Kasumi-1 (cell line): ENCODE measurements at regions not wholly inside any gene's neighbourhood (a gene's known extent, or its start where the extent isn't known, plus 50 kb on each side); places are given as distances from the start of the nearest gene placed in this dataset.
A peak's percentile ranks its signal among the peaks of the same experiment; 100 is the strongest.
"Not testable (repeated sequence)": the region's sequence is repeated elsewhere in the genome, so short reads cannot be mapped to it uniquely, and the experiment has no call there.

Experiments used
- DNase-seq, 2 experiments: peaks; one replicate each; lab custom pipeline; 2025; lab: John Stamatoyannopoulos, UW

DNA sequence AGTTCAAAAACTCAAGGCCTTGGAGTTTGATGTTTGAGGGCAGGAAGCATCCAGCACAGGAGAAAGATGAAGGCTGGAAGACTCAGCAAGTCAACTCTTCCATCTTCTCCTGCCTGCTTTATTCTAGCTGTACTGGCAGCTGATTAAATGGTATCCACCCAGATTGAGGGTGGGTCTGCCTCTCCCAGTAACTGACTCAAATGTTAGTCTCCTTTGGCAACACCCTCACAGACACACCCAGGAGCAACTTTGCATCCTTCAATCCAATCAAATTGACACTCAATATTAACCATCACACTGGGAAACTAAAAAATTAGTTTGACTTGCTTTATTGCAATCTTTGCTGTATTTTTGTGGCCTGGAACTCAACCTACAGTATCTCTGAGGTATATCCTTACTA is 230.5 kb upstream of the TARS1 start:
- DNase-seq: not testable (repeated sequence)

DNA sequence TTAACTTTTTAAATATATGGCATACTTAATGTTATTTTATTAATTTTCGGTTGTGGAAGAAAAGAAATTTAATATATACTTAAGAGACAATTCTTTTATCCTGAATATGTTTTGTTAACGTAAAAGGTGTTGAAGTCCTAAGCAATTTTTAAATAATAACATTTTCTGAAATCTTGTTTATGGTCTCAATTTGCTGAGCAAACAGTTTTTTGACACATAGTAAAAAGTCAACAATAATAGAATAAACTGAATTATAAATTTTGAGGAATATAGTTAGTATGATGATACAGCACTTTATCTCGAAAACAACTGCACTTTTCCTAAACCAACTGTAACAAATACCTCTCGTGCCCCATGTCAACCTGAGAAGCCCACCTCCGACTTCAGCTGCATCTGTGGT is 229.8 kb upstream of the TARS1 start:
- no peak for DNase-seq

DNA sequence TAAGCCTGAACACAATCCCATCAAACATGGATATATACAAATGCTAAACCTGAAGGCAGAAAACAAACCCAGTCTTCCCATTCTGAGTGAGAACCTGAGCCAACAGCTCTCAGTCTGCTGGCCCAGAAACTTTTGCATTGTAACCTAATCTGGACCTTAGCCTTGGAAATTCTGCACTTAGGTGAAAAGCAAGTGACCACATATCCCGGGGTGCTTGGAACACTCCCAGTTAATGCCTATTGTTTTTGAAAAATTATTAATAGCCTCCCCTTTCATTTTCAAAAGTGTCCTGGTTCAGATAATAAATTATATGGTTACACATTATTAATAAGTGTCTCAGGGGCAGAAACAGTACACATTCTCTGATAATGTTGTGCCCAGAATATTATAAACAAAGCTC is 228.3 kb upstream of the TARS1 start:
- no peak for DNase-seq

DNA sequence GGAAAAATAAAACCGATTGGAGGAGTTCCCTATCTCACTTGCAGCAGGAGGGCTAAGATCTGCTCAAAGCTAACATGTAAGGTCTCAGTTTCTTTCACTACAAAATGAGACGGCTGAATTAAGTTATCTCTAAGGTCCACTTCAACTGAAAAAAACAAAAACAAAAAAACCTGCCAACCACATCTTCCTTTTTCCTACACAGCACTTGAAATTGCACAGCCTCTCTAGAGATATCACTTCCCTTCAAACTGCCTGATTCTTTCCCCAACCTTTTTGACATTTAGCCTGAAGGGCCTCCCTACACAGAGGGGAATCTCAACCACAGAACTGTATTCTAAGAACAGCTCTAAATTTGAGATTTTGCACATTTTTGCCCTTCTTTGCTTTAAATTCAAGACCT is 227.9 kb upstream of the TARS1 start:
- DNase-seq: peak; percentile 68

DNA sequence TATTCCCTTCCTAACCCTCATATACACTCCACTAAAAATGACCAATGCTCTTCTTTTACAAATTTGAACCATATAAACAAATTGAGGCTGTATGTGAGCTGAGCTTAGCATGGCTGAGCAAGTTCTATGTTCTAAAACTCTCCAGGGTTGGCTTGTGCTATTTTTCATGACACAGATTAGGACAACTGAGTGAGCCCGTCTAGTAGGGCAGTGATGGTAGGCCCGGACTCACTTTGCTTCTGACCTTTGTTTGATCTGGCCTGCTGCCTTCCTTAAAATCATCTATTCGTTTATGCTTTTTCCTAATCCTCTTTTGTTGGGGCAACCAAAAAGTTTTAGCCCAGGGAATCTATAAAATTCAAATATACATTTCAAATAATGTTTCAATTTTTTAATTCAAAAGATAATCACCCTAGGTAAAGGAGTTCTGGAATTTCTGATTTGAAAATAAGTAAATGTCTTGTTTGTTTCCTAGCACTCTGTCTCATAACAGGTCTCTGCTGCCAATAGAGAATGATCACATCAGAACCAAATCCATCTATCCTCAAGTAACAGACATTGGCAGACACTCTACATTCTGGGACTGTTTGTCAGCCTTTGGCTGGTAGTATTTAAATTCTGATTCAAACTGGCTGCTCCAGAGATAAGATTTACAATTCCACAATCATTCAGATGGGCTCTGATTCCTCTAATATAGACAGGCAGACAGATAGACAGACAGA is 217.0 kb upstream of the TARS1 start:
- DNase-seq: no peak

DNA sequence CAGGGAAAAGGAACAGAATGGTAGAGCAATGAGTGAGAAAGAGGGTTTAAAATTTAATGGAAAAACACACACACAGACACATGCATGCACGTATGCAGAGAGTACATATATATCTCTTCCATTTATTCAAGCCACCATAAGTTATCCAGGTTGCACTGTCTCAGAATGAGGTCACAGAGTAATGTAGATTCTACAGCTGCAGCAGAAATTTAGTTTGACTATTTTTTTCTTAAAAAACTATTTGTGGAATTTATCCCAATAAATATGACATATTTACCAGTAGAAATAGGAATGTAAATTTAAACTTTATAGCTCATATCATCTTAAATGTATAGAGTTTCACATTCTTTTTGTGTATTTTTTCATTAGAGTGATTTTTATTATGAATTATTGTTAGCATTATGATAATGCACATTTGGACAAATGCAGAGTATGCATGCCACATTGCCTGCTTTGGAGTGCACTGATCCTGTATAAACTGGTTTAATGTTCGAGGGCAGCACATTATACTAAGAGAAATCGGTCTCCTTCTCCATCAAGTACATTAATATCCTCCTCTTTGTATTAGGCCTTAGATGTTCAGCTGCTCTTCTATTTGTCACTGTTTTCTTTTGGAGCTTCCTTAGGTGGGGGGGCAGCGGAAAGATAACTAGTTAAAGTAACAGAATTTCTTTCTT is 216.3 kb upstream of the TARS1 start:
- DNase-seq: no peak

DNA sequence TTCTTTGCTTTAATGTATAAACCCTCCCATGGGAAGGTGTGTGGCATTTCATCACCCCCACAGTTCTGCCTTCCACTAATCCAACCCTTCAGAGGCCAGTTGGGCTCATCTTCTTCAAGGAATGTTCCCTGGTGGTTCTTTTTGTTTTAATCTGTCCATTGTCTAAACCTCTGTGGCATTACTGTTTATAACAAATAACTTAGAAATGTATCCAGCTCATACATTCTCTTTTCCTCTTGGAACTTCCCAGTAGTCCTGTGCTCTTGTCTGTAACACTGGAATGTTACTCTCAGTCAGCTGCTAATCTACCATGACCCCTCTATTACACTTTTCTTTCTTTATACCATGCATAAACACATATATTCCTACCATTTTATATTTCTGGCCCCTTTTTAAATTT is 213.5 kb upstream of the TARS1 start:
- no peak for DNase-seq

DNA sequence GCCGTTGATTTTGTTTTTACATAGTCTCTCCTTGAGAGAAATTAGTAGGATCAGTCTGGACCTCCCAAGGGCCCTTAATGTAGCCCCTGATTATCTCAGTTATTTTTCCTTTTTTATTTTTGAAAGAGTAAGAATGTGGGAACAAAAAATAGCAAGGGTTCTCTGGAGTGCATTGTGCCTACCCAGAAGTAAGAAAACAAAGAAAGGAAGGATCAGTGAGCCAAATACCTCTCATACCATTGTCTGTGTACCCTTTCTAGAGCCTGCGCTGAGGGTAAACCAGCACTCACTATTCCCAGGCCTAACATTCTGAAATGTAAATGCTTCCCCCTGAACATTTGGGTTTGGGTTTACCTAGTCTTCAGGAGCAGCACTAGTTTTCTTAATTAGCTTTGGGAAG is 213.0 kb upstream of the TARS1 start:
- DNase-seq: no peak

DNA sequence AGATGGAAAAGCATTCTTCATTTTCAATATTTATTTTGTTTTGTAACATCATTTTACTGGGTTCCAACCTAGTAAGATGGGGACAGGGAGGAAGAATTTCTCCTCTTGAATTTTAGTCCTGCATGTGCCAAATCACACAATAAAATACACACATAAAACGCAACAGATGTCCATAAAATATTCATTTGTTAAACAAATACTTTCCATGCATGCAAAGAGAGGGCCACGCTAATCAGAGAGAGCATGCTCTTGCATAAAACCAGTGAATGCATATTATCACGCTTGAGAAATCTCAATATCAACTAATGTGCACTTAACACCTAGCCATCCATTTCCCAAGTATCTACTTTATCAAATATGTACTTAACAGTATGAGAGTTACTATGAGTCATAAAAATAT is 212.6 kb upstream of the TARS1 start:
- DNase-seq: no peak

DNA sequence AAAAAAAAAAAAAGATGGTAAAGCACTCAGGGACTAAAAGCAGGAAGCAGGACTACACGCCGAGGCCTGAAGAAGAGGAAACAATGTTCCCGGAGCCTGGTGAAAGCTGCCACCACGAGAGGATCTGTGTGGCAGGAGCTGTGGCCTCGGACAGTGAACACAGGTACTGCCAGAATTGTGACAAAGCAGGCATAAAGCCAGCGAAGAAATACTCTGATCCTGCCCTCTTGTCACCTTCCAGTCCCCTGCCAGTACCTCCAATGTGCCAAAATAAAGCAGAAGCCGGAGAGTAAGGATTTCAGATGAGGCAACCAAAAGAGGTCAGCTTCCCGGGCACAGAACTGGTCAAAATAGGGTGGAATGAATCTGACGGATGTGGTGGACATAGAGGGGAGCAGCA is 211.5 kb upstream of the TARS1 start:
- peak in 1 of 2 experiments; percentile 10 for DNase-seq

DNA sequence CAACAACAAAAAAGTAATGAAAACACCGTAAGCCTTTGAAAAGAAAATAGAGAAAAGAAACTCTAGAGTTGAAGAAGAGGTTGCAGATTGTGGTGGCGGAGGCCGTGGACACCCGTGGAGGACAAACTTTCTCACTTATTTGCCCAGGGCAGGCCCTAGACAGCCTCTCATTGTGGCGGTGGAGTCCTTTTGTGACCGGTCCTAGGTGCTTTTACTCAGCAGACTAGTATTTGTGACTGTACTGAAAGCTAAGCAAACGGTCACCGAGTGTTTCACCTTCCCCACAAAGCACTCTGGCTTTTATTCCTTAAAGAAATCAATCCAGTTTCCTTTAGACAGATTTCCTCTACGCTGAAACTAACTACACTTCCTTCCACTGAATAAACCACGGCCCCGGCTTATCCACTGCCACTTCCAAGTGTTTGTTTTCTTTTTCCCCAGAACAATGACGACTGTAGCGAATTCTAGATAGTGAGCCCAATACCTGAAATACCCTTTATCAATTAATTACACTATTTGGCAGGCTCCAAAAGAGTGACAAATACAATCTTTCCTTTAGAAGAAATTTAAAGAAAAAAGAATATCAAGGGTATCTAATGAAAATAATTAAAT is 210.2 kb upstream of the TARS1 start:
- no peak for DNase-seq

DNA sequence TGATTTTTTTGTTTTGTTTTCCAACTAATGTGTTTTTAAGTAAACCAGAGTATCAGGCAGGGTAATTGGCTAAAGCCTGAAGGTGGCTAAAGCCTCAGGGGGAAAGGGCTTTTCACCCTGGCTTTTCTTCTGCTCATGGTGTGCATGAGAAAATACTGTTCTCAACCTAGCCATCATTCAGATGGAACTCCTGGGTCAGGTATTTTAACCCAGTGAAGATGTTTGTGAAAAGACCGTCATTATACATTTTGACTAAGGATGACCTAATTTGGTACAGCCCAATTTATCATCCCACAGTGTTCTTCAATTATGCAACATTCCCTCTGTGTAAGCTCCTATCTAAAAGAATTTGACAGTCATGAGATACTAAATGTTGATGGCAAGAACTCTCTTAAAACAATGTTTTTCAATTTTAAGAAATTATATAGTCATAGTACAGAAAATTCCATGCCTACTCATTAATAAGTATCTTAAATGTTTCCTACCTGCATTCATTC is 209.5 kb upstream of the TARS1 start:
- no peak for DNase-seq

DNA sequence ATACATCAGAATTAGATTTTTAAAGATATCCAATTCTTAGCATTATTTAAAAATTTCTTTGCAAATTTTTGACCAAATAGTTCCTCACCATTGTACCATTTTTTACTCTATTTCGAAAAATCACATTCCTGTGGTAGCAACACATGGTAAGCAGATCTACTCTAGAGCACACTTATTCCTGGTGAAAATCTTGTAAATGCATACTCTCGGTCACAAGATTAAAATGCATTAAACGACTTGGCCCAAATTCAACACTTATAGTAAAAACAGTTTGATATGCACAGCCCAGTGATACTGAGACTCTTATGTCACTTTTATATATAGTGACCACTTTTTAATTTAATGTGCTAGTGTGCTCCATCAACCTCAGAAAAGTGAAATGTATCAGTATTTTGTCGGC is 208.8 kb upstream of the TARS1 start:
- no peak for DNase-seq

DNA sequence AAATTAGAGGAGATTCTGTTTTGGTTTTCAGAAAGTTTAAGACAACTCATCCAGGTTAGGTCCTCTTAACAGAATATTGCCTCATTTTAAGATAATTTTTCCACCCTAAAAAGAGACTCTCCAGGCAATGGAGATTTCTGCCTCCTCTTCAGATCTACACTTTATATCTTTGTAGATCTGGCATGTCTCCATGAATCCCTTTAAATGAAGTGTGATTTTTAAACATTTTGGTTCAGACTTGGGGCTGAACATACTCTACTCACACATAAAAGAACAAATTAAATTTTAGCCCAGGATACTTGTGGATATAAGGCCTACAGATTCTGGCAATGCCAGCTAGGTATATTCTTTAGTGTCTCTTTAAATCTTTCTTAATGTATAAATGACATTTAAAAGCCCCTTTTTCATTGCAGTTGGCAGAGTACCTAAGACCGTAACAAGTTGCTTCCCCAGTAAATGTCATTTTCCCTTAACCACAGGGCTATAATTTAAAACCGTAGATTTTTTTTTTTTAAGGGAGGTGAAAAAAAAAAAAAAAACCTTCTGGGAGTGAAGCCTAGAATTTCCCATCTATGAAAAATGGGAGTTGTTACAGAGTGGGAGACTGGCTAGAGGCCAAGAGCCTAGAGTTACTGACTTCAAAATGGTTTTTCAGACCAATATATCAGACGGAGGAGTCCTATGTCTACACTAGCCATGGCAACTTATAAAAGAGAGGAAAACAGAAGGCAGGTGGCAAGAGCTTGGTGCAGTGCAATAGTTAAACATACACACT is 207.8 kb upstream of the TARS1 start:
- DNase-seq: no peak

DNA sequence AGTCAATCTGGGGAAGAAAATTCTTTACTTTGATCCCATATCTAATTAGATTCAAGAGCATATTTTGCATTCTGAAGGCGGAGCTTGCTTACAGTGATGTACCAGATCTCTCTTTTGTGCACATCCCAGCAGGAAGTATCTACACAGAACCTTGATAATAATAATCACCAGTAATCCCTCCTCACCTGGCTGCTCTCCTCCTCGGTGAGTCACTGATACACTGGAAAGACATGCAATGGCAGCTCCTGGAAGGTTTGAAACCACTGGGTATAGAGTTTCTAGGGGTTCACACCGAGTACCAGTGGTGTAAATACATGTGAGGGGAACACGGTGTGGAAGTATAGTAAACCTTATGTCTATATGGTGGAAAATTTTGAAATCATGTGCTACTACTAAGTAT is 205.5 kb upstream of the TARS1 start:
- no peak for DNase-seq

DNA sequence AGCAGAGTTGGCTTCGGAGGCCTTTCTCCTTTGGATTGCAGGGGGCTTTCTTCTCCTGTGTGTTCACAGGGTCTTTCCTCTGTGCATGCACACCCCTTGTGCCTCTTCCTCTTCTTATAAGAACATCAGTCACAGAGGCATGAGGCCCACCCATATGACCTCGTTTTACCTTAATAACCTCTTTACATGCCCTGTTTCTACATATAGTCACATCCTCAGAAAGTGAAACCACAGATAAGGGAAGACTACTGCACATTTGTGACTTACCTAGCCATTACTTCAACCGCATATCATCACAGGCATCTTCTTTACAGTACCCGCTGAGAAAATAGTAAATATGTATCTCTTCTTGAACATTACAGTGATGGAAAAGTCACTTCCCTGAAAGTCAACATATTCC is 204.9 kb upstream of the TARS1 start:
- no peak for DNase-seq

DNA sequence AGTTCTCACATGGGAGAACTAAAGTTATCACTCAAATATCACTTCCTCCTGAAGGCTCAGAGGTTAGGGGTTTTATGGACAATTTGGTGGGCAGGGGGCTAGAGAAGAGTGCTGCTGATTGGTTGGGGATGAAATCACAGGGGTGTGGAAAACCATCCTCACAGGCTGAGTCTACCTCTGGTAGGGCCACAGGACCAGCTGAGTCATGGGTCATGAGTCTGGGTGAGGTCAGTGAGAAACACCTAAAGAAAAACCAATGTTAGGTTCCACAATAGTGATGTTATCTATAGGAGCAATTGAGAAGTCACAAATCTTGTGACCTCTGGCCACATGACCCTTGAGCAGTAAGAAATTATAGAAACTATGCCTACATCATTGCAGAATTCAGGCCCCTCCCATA is 203.3 kb upstream of the TARS1 start:
- no peak for DNase-seq

DNA sequence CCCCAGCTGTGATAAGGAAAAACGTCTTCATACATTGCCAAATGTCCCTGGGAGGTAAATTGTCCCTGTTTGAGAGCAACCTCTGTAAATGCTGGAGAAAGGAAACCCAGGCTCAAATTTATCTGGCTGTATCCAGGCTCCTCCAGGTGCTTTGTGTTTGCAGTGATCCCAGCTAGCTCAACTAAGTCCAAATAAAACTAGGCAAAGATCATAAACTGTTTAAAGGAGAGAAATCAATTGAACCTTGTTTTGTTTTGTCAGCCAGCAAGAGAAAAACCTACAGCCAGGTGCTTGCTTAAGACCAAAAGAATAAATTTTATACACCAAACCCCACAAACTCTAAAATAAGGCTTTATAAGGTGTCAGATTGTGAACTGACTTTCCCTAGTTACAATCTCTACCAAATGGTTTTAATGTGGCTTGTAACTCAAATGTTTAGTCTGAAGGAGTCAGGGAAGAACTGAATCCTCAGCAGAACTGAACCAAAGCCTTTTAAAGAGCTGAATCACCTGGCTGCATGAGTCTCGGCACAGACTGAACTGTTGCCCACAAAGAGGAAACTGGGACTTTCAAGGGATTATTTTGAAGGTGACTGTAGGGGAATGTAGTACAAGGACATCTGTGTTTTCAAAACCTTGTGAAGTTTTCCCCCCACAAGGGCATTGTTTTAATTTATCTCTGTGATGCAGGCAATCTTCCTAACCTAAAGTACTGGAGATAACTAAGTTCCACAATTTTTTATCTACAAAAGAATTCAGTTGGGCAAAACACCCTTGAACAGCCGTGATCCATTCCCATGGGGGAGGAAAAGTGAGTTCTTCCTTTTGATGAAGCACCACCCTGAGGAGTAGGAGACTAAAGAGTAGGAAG is 201.7 kb upstream of the TARS1 start:
- DNase-seq: no peak

DNA sequence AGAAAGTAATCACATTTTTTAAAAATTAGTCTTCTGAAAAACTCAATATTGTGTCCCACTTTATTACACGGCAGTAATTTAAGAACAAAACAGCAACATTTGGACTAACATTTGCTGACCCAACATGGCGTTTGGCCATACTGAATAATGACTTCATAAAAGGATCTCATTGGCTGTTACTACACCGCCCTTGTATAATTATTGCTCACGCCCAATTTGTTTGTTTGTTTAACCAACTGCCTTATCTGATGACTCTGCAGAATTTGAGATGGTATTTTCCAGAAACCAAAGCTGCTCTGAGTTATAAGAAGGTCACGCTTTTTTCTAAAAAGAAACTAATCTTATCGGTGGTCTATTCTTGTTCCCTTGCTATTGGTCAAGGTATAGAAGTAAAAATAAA is 200.2 kb upstream of the TARS1 start:
- no peak for DNase-seq

DNA sequence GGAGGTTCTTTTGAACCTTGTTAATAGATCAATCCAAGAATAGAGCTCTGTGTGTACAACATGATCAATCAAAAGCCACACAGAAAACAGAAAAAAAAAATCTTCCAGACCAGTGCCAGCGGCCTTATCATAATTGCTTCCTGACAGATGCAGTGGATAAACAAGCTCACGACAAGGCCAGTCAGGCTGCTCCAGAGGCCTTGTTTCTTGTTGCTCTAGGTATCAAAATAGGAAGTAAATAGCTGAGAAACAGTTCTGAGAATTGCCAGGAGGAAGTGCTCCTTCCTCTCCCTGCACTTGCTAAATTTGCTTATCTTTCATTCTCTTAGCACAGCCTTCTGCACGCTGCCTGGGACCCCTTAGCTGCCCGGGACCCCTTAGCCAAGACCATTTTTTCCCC is 199.0 kb upstream of the TARS1 start:
- peak; percentile 61 to 84 for DNase-seq

DNA sequence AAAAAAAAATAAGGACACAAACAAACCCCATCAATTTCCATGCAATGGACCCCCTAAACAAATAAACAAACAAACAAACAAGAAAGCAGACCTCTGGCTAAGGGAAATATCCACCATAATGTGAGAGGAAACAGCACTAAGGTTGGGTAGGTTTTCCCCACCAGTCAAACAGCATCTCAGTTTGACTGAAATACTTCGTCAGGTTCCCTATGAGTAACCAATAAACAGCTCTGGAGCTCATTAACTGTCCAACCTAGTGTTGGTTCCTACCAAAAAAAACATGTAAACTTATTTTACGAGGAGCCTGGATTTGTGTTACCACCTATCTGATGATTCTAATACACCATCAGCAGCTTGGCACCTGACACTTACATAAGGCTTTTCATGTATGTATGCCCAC is 198.5 kb upstream of the TARS1 start:
- DNase-seq: no peak
